SK-N-MC (cell line): ENCODE measurements at regions not wholly inside any gene's neighbourhood (a gene's known extent, or its start where the extent isn't known, plus 50 kb on each side); places are given as distances from the start of the nearest gene placed in this dataset.

Experiments used
- EZH2 ChIP-seq: fragments of 200-600 bp; sonication (generic); IDR thresholded peaks from one replicate; pipeline ENCODE4 v1.6.1; 2017; ENCODE audit warnings: antibody characterized with exemption
- POLR2AphosphoS5 ChIP-seq: IDR thresholded peaks from 2 replicates; pipeline ENCODE4 v1.6.1; 2012; ENCODE audit warnings: mild to moderate bottlenecking, low read depth, low read length, borderline replicate concordance

DNA sequence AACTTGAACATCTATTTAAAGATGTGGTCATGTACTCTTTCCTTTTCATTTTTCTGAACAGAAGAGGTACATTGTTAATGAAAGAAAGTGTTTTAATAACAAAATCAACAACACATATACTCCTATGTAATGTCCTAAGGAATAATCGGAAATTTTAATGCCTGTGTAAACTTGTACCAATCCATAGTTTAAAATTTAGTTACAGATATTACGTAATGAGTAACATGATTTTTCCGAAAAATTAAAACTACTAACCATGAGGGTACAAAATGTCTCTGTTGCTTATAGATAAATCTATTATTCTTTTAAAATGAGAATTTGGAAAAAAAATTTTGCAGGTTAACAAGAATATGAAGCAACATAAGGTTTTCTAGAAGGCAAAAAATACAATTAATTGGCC, 220.1 kb downstream of the BCAT1 start:
- TF ChIP-seq POLR2AphosphoS5 (no peak), EZH2 (no peak)
